AG10803 (cell line): ENCODE measurements at regions not wholly inside any gene's neighbourhood (a gene's known extent, or its start where the extent isn't known, plus 50 kb on each side); places are given as distances from the start of the nearest gene placed in this dataset.

Experiments
- DNase-seq: peaks from one replicate; pipeline ENCODE4 v3.0.0; 2010; ENCODE audit warnings: low read depth
- H3K4me3 ChIP-seq: 2 replicates; pipeline ENCODE4 v1.5.1; 2011; ENCODE audit warnings: mild to moderate bottlenecking, low read length, control low read depth
- TF ChIP-seq, protein P1 (sequence below): conservative IDR thresholded peaks from 2 replicates; pipeline ENCODE4 v1.5.1; 2011; ENCODE audit warnings: mild to moderate bottlenecking, low read length, control low read depth, inconsistent platforms

- TF ChIP-seq, protein P1, sequence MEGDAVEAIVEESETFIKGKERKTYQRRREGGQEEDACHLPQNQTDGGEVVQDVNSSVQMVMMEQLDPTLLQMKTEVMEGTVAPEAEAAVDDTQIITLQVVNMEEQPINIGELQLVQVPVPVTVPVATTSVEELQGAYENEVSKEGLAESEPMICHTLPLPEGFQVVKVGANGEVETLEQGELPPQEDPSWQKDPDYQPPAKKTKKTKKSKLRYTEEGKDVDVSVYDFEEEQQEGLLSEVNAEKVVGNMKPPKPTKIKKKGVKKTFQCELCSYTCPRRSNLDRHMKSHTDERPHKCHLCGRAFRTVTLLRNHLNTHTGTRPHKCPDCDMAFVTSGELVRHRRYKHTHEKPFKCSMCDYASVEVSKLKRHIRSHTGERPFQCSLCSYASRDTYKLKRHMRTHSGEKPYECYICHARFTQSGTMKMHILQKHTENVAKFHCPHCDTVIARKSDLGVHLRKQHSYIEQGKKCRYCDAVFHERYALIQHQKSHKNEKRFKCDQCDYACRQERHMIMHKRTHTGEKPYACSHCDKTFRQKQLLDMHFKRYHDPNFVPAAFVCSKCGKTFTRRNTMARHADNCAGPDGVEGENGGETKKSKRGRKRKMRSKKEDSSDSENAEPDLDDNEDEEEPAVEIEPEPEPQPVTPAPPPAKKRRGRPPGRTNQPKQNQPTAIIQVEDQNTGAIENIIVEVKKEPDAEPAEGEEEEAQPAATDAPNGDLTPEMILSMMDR, result no peak
- H3K4me3 ChIP-seq, result no peak overlapping the region
- no peak for DNase-seq
These were observed 577.0 kb downstream of the TYW1 start for GRCh38 chr7:67573639-67574038.

- no peak overlapping the region for H3K4me3 ChIP-seq
- DNase-seq, result no peak
- TF ChIP-seq, protein P1, result no peak
These were observed 592.0 kb downstream of the TYW1 start for GRCh38 chr7:67588631-67589030.

- no peak for DNase-seq
- TF ChIP-seq, protein P1, result no peak
- H3K4me3 ChIP-seq, result no peak overlapping the region
These were observed 592.5 kb downstream of the TYW1 start for GRCh38 chr7:67589183-67589582.

GRCh38 chr7:67590649-67591048 is 594.0 kb downstream of the TYW1 start:
- H3K4me3 ChIP-seq, result no peak overlapping the region
- TF ChIP-seq, protein P1, result no peak
- DNase-seq, result no peak

GRCh38 chr7:67593794-67594193 is 597.2 kb downstream of the TYW1 start:
- TF ChIP-seq, protein P1, result no peak
- no peak overlapping the region for H3K4me3 ChIP-seq
- DNase-seq, result no peak

DNA sequence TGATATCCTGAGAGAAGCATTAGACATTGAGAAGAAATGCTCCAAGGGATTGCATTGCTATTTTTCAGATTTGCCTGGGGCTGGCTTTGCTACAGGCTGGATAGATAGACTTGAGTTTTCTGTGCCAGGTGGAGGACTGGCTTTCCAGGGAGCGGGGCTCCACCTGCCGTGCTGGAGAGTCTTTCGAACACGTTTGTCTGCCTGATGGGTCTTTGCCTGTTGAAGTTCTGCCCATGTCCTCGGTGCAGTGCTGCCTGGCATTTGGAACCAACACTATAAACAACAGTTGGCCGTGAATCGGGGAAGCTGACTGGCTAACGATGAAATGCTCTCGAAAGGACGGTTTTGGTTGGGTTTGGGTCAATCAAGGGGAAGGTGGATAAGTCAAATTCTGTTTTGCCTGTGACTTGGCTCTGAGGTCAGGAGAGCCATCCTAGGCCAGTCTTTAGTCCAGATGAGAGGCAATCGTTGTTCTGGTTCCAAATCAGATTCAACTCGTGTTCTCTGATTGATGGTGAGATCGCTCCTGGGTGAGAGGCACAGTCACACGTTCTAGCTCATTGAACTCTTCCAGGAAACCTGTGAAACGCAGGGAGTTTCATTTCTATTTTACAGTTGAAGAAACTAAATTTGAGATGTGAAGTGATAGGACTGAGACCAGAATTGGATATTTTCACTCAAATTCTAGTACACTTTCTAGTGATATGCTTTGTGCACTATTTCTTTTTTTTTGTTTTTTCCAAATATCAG is 599.0 kb downstream of the TYW1 start:
- no peak for DNase-seq
- TF ChIP-seq, protein P1, result no peak
- no peak overlapping the region for H3K4me3 ChIP-seq

GRCh38 chr7:67597161-67597560 is 600.5 kb downstream of the TYW1 start:
- no peak for DNase-seq
- H3K4me3 ChIP-seq, result no peak overlapping the region
- TF ChIP-seq, protein P1, result no peak
